IMR-90 (cell line): ENCODE measurements at regions not wholly inside any gene's neighbourhood (a gene's known extent, or its start where the extent isn't known, plus 50 kb on each side); places are given as distances from the start of the nearest gene placed in this dataset.

ENCODE experiments used
- ATAC-seq: fragments of 200-7000 bp; cut with Tn5 transposase; 2 replicates; pipeline ENCODE4 v1.9.1; 2020; ENCODE audit warnings: low read depth, mild to moderate bottlenecking, moderate library complexity
- BruUV-seq: library from RNA; stranded (reverse); fragments of 400-500 nt; replicated peaks from 2 replicates; lab custom pipeline; 2021; lab: Mats Ljungman, UMichigan
- CTCF ChIA-PET: fragments of 300-600 bp; formaldehyde crosslinking; extraction: SDS; loops from one replicate; lab custom pipeline; 2021; ENCODE audit warnings: antibody characterized with exemption; lab: Yijun Ruan, JAX
- POLR2A ChIA-PET: fragments of 300-600 bp; sonication (Branson Sonifier 250); formaldehyde crosslinking; loops from one replicate; lab custom pipeline; 2022; ENCODE audit warnings: antibody characterized with exemption; ENCODE audit not compliant: unreplicated experiment; lab: Charles Lee
- DNase-seq: peaks from one replicate; pipeline ENCODE4 v3.0.0; 2013
- H2AFZ ChIP-seq: replicated peaks from 2 replicates; pipeline ENCODE3; 2013; ENCODE audit warnings: low read length, mild to moderate bottlenecking; ENCODE audit not compliant: poor library complexity
- H2AK5ac ChIP-seq: 2 replicates; pipeline ENCODE4 v1.6.1; 2013; ENCODE audit warnings: low read depth, low read length, inconsistent platforms
- H2AK9ac ChIP-seq: replicated peaks from 2 replicates; pipeline ENCODE3; 2013; ENCODE audit warnings: mild to moderate bottlenecking, low read depth, low read length, moderate library complexity; ENCODE audit not compliant: poor library complexity
- H2BK120ac ChIP-seq: 2 replicates; pipeline ENCODE4 v1.6.1; 2013; ENCODE audit warnings: low read depth, low read length, inconsistent platforms
- H2BK15ac ChIP-seq: 3 replicates; pipeline ENCODE4 v1.6.1; 2013; ENCODE audit warnings: low read depth, low read length, inconsistent platforms
- H2BK20ac ChIP-seq: 2 replicates; pipeline ENCODE4 v1.6.1; 2013; ENCODE audit warnings: low read depth, mild to moderate bottlenecking, inconsistent platforms, low read length, moderate library complexity
- H2BK5ac ChIP-seq: 2 replicates; pipeline ENCODE4 v1.6.1; 2013; ENCODE audit warnings: mild to moderate bottlenecking, low read depth, low read length, inconsistent platforms; ENCODE audit not compliant: poor library complexity, severe bottlenecking
- H3K14ac ChIP-seq: replicated peaks from 2 replicates; pipeline ENCODE4 v1.6.1; 2013; ENCODE audit warnings: low read depth, low read length, inconsistent platforms
- H3K18ac ChIP-seq: 2 replicates; pipeline ENCODE4 v1.6.1; 2013; ENCODE audit warnings: low read depth, low read length, control low read depth
- H3K23ac ChIP-seq: 2 replicates; pipeline ENCODE4 v1.6.1; 2013; ENCODE audit warnings: low read depth, low read length, inconsistent platforms
- H3K27ac ChIP-seq: 2 replicates; pipeline ENCODE4 v1.5.1; 2013; ENCODE audit warnings: mild to moderate bottlenecking, control low read depth, low read length; ENCODE audit not compliant: insufficient read depth
- H3K27me3 ChIP-seq: 2 replicates; pipeline ENCODE4 v1.6.1; 2013; ENCODE audit warnings: low read length; ENCODE audit not compliant: control insufficient read depth, insufficient read depth
- H3K36me3 ChIP-seq: 2 replicates; pipeline ENCODE4 v1.6.1; 2013; ENCODE audit warnings: low read length, mixed read lengths; ENCODE audit not compliant: control insufficient read depth, insufficient read depth
- H3K4ac ChIP-seq: 2 replicates; pipeline ENCODE4 v1.6.1; 2013; ENCODE audit warnings: low read depth, low read length, inconsistent platforms
- H3K4me1 ChIP-seq: 2 replicates; pipeline ENCODE4 v1.6.1; 2013; ENCODE audit warnings: low read length, mixed read lengths; ENCODE audit not compliant: control insufficient read depth, insufficient read depth
- H3K4me2 ChIP-seq: 2 replicates; pipeline ENCODE4 v1.6.1; 2013; ENCODE audit warnings: low read depth, mild to moderate bottlenecking, control low read depth, low read length, moderate library complexity
- H3K4me3 ChIP-seq: 2 replicates; pipeline ENCODE4 v1.5.1; 2013; ENCODE audit warnings: low read depth, mild to moderate bottlenecking, control low read depth, low read length, moderate library complexity; ENCODE audit not compliant: insufficient read depth
- H3K56ac ChIP-seq: 2 replicates; pipeline ENCODE4 v1.6.1; 2013; ENCODE audit warnings: low read length, inconsistent platforms; ENCODE audit not compliant: insufficient read depth; ENCODE audit errors: extremely low read depth
- H3K79me1 ChIP-seq, 2 experiments: 2 replicates each; pipeline ENCODE4 v1.6.1; 2013; ENCODE audit warnings: low read length in 2 of 2, inconsistent platforms in 1 of 2, low read depth in 1 of 2
- H3K9ac ChIP-seq: 2 replicates; pipeline ENCODE4 v1.6.1; 2013; ENCODE audit warnings: low read depth, low read length, control low read depth
- H3K9me1 ChIP-seq: 2 replicates; pipeline ENCODE4 v1.6.1; 2013; ENCODE audit warnings: low read length, inconsistent platforms; ENCODE audit not compliant: insufficient read depth
- H3K9me3 ChIP-seq: 2 replicates; pipeline ENCODE4 v1.6.1; 2013; ENCODE audit warnings: low read length; ENCODE audit not compliant: control insufficient read depth, insufficient read depth
- H4K20me1 ChIP-seq: 2 replicates; pipeline ENCODE4 v1.6.1; 2013; ENCODE audit warnings: low read length, inconsistent platforms; ENCODE audit not compliant: insufficient read depth
- H4K5ac ChIP-seq: 2 replicates; pipeline ENCODE4 v1.6.1; 2013; ENCODE audit warnings: mild to moderate bottlenecking, low read depth, low read length, control low read depth
- H4K8ac ChIP-seq, 2 experiments: 2 replicates each; pipeline ENCODE4 v1.6.1; 2013; ENCODE audit warnings: low read depth in 2 of 2, low read length in 2 of 2, control low read depth in 1 of 2, inconsistent platforms in 1 of 2
- H4K91ac ChIP-seq: 2 replicates; pipeline ENCODE4 v1.6.1; 2013; ENCODE audit warnings: low read depth, low read length, inconsistent platforms; ENCODE audit not compliant: insufficient read depth
- RAD21 ChIP-seq: IDR thresholded peaks from 2 replicates; pipeline ENCODE4 v1.6.1; 2012; ENCODE audit warnings: low read length, improper control_type of control experiment
- WGBS, 2 experiments: methylation state at CpG; one replicate each; pipeline versions ENCODE4 v1.1.5 to v1.1.7; 2013; ENCODE audit warnings: missing lambda C conversion rate in 2 of 2; ENCODE audit not compliant: insufficient read length in 1 of 2; ENCODE audit errors: extremely low coverage in 2 of 2; 5-methylcytosine and 5-hydroxymethylcytosine counted together
- dilution Hi-C: fragments of 300-500 bp; cut with HindIII; formaldehyde crosslinking; loops from one replicate; pipeline ENCODE4 v1.14.3; 2018; ENCODE audit warnings: low sequenced_read_pairs; ENCODE audit not compliant: unreplicated experiment
- in situ Hi-C: fragments of 300-500 bp; cut with MboI; formaldehyde crosslinking; loops from 3 replicates; pipeline ENCODE4 v1.14.3; 2019; ENCODE audit warnings: low sequenced_read_pairs, inconsistent platforms, mixed read lengths
- intact Hi-C: fragments of 100-400 bp; cut with micrococcal nuclease; formaldehyde crosslinking; loops from 2 replicates; pipeline ENCODE4 v1.10.0; 2022

DNA sequence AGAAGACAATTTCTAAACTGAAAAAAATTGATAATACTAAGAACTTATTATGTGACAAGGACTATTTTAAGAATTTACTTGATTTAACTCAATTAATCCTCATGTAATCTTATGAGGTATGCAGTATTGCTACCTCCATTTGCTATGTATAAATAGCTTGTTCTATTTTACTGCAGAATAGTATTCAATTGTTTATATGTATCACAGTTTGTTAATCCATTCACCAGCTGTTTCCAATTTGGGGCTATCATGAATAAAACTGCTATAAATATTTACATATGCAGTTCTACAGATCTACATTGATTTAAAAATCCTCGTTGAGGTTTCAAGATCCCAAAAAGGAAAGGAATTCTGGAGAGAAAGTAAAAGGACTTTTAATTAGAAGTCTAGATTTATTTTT is 54.8 kb upstream of the DOCK10 start:
- Histone ChIP-seq H4K5ac (no peak overlapping the region), H4K91ac (no peak overlapping the region), H3K23ac (no peak overlapping the region), H2BK15ac (no peak overlapping the region), H2BK5ac (peak overlapping the region; percentile 80), H3K27ac (no peak overlapping the region), H2BK120ac (no peak overlapping the region), H2BK20ac (no peak overlapping the region), H3K18ac (no peak overlapping the region), H3K9me1 (no peaks in the 10 kb centered on the region), H3K36me3 (no peaks in the 10 kb centered on the region), H4K20me1 (no peaks in the 10 kb centered on the region), H4K8ac (no peak overlapping the region; a peak in 1 of 4 replicates), H3K9me3 (no peaks in the 10 kb centered on the region), H2AFZ (no peak overlapping the region), H3K4me3 (no peak overlapping the region), H3K27me3 (no peaks in the 10 kb centered on the region), H3K56ac (no peak overlapping the region), H3K4me2 (peak overlapping the region; percentile 26; the same call in 1 of the 2 replicates), H3K9ac (no peak overlapping the region), H3K14ac (no peak overlapping the region), H3K79me1 (no peaks in the 10 kb centered on the region), H2AK5ac (no peak overlapping the region), H3K4ac (no peak overlapping the region), H3K4me1 (peaks cover 2% of the 10 kb centered on the region), H2AK9ac (no peak overlapping the region)
- ChIA-PET POLR2A (interaction anchor here (0.6 kb wide), 1 partner anchor 414 kb away, joined by 3 read pairs; no protein-coding TSS in a partner anchor), CTCF (no interaction called here)
- peak; percentile 59 for ATAC-seq
- WGBS, 2 experiments, result no CpG with 5 or more reads among the region's 1 CpG
- dilution Hi-C loops (no loop called here), intact Hi-C loops (no loop called here), in situ Hi-C loops (no loop called here)
- peak; percentile 87 for DNase-seq
- TF ChIP-seq RAD21, result no peak
- BruUV-seq, result no TSS peak
